SK-N-SH treated with all-trans-retinoic acid at 6 μM for 48 hours (cell line): ENCODE measurements at regions not wholly inside any gene's neighbourhood (a gene's known extent, or its start where the extent isn't known, plus 50 kb on each side); places are given as distances from the start of the nearest gene placed in this dataset.

Experiments used
- ATAC-seq: fragments of 200-7000 bp; cut with Tn5 transposase; 3 replicates; pipeline ENCODE4 v1.9.1; 2020; ENCODE audit warnings: mild to moderate bottlenecking, moderate library complexity
- ARNTL ChIP-seq: fragments of 450-650 bp; formaldehyde crosslinking; IDR thresholded peaks from 2 replicates; pipeline ENCODE4 v1.5.0; 2020; ENCODE audit warnings: low read depth, mild to moderate bottlenecking, moderate library complexity, borderline replicate concordance
- BACH2 ChIP-seq: fragments of 250-450 bp; sonication (Bioruptor Pico); IDR thresholded peaks from 2 replicates; pipeline ENCODE4 v1.9.0; 2021; ENCODE audit warnings: mild to moderate bottlenecking, borderline replicate concordance
- ESRRG ChIP-seq: fragments of 250-450 bp; sonication (Bioruptor Pico); IDR thresholded peaks from 2 replicates; pipeline ENCODE4 v1.6.1; 2021; ENCODE audit warnings: mild to moderate bottlenecking
- GLIS3 ChIP-seq: fragments of 250-450 bp; sonication (Bioruptor Pico); IDR thresholded peaks from 2 replicates; pipeline ENCODE4 v1.5.0; 2020; ENCODE audit warnings: mild to moderate bottlenecking, moderate library complexity
- ISL1 ChIP-seq: fragments of 250-450 bp; sonication (Bioruptor Pico); IDR thresholded peaks from 2 replicates; pipeline ENCODE4 v2.1.2; 2022; ENCODE audit warnings: mild to moderate bottlenecking, moderate library complexity
- OSR1 ChIP-seq: fragments of 250-450 bp; sonication (Bioruptor Pico); IDR thresholded peaks from 2 replicates; pipeline ENCODE4 v1.8.0; 2022; ENCODE audit warnings: moderate library complexity, mild to moderate bottlenecking, inconsistent platforms
- PPARA ChIP-seq: fragments of 250-450 bp; sonication (Bioruptor Pico); IDR thresholded peaks from 2 replicates; pipeline ENCODE4 v1.5.0; 2020; ENCODE audit warnings: mild to moderate bottlenecking, borderline replicate concordance
- RARB ChIP-seq: fragments of 250-450 bp; sonication (Bioruptor Pico); IDR thresholded peaks from 2 replicates; pipeline ENCODE4 v1.8.0; 2021; ENCODE audit warnings: mild to moderate bottlenecking, moderate library complexity
- SNAI2 ChIP-seq: fragments of 250-450 bp; sonication (Bioruptor Pico); IDR thresholded peaks from 2 replicates; pipeline ENCODE4 v1.5.0; 2020; ENCODE audit warnings: mild to moderate bottlenecking, moderate library complexity
- TCF4 ChIP-seq: fragments of 250-450 bp; sonication (Bioruptor Pico); IDR thresholded peaks from 2 replicates; pipeline ENCODE4 v1.8.0; 2021; ENCODE audit warnings: mild to moderate bottlenecking, moderate library complexity, borderline replicate concordance
- TOX ChIP-seq: fragments of 250-450 bp; sonication (Bioruptor Pico); IDR thresholded peaks from 2 replicates; pipeline ENCODE4 v1.8.0; 2021; ENCODE audit warnings: mild to moderate bottlenecking, moderate library complexity, borderline replicate concordance
- ZC3H10 ChIP-seq: fragments of 250-450 bp; sonication (Bioruptor Pico); IDR thresholded peaks from 2 replicates; pipeline ENCODE4 v1.5.1; 2021; ENCODE audit warnings: mild to moderate bottlenecking, moderate library complexity
- ZFP3 ChIP-seq: fragments of 250-450 bp; sonication (Bioruptor Pico); IDR thresholded peaks from 2 replicates; pipeline ENCODE4 v1.5.0; 2020; ENCODE audit warnings: mild to moderate bottlenecking, moderate library complexity
- ZFP30 ChIP-seq: fragments of 450-650 bp; formaldehyde crosslinking; IDR thresholded peaks from 2 replicates; pipeline ENCODE4 v1.5.0; 2022; ENCODE audit warnings: mild to moderate bottlenecking, moderate library complexity
- ZNF565 ChIP-seq: fragments of 450-650 bp; formaldehyde crosslinking; conservative IDR thresholded peaks from 2 replicates; pipeline ENCODE4 v1.5.0; 2020; ENCODE audit warnings: low read depth, mild to moderate bottlenecking, moderate library complexity
- ZNF70 ChIP-seq: fragments of 450-650 bp; formaldehyde crosslinking; IDR thresholded peaks from 2 replicates; pipeline ENCODE4 v1.5.0; 2020; ENCODE audit warnings: mild to moderate bottlenecking, moderate library complexity
- ZNF8 ChIP-seq: fragments of 450-650 bp; formaldehyde crosslinking; IDR thresholded peaks from 2 replicates; pipeline ENCODE4 v1.5.0; 2020; ENCODE audit warnings: mild to moderate bottlenecking, moderate library complexity
- TF ChIP-seq, protein P1 (sequence below): fragments of 250-450 bp; sonication (Bioruptor Pico); IDR thresholded peaks from 2 replicates; pipeline ENCODE4 v1.8.0; 2020; ENCODE audit warnings: mild to moderate bottlenecking, moderate library complexity, borderline replicate concordance
- TF ChIP-seq, protein P2 (sequence below): fragments of 250-450 bp; sonication (Bioruptor Pico); IDR thresholded peaks from 2 replicates; pipeline ENCODE4 v1.5.1; 2021; ENCODE audit warnings: mild to moderate bottlenecking, moderate library complexity
- TF ChIP-seq, protein P3 (sequence below): fragments of 250-450 bp; sonication (Bioruptor Pico); IDR thresholded peaks from 2 replicates; pipeline ENCODE4 v1.8.0; 2021; ENCODE audit warnings: low read depth, mild to moderate bottlenecking, moderate library complexity, borderline replicate concordance
- TF ChIP-seq, protein P4 (sequence below): fragments of 250-450 bp; sonication (Bioruptor Pico); IDR thresholded peaks from 2 replicates; pipeline ENCODE4 v1.5.1; 2020; ENCODE audit warnings: low read depth, mild to moderate bottlenecking, moderate library complexity
- TF ChIP-seq, protein P5 (sequence below): fragments of 250-450 bp; sonication (Bioruptor Pico); IDR thresholded peaks from 2 replicates; pipeline ENCODE4 v1.5.0; 2020; ENCODE audit warnings: mild to moderate bottlenecking, moderate library complexity

DNA sequence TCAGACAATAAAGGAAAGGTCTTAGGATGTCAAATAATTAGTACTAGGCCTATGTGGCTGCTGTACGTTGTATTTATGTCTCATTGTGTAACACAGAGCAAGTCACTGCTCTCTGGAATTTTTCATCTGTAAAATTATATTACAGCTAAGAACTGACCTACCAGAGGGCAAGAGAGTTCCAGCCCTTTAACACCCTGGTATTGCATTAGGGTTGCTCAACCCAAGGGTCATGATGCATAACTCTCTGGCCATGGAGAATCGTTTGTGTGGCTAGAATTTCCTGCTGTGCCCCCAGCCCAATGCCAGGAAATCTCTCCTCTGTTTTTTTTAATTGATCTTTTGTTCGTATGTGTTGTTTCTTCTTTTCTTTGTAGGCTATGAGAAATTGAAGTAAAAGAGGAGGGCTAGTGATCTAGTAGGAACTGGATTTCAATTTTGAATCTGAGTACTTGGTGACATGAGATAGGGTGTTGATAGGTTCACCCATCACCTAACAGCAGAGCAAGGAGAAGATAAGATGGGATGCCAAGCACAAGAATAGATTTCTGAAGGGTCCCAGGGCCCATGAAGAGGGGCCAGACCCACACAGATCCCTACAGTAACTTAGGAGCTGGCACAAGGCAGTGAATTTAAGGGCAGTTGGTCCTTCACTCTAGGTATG lies 571.2 kb upstream of the TNP1 start:
- TF ChIP-seq, protein P1, sequence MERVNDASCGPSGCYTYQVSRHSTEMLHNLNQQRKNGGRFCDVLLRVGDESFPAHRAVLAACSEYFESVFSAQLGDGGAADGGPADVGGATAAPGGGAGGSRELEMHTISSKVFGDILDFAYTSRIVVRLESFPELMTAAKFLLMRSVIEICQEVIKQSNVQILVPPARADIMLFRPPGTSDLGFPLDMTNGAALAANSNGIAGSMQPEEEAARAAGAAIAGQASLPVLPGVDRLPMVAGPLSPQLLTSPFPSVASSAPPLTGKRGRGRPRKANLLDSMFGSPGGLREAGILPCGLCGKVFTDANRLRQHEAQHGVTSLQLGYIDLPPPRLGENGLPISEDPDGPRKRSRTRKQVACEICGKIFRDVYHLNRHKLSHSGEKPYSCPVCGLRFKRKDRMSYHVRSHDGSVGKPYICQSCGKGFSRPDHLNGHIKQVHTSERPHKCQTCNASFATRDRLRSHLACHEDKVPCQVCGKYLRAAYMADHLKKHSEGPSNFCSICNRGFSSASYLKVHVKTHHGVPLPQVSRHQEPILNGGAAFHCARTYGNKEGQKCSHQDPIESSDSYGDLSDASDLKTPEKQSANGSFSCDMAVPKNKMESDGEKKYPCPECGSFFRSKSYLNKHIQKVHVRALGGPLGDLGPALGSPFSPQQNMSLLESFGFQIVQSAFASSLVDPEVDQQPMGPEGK (CRISPR knock-in tag): no peak
- TF ChIP-seq ZNF8: no peak
- TF ChIP-seq, protein P2, sequence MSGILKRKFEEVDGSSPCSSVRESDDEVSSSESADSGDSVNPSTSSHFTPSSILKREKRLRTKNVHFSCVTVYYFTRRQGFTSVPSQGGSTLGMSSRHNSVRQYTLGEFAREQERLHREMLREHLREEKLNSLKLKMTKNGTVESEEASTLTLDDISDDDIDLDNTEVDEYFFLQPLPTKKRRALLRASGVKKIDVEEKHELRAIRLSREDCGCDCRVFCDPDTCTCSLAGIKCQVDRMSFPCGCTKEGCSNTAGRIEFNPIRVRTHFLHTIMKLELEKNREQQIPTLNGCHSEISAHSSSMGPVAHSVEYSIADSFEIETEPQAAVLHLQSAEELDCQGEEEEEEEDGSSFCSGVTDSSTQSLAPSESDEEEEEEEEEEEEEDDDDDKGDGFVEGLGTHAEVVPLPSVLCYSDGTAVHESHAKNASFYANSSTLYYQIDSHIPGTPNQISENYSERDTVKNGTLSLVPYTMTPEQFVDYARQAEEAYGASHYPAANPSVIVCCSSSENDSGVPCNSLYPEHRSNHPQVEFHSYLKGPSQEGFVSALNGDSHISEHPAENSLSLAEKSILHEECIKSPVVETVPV (CRISPR knock-in tag): no peak
- no peak for TF ChIP-seq ESRRG
- TF ChIP-seq ZFP3: no peak
- no peak for TF ChIP-seq SNAI2
- TF ChIP-seq, protein P3, sequence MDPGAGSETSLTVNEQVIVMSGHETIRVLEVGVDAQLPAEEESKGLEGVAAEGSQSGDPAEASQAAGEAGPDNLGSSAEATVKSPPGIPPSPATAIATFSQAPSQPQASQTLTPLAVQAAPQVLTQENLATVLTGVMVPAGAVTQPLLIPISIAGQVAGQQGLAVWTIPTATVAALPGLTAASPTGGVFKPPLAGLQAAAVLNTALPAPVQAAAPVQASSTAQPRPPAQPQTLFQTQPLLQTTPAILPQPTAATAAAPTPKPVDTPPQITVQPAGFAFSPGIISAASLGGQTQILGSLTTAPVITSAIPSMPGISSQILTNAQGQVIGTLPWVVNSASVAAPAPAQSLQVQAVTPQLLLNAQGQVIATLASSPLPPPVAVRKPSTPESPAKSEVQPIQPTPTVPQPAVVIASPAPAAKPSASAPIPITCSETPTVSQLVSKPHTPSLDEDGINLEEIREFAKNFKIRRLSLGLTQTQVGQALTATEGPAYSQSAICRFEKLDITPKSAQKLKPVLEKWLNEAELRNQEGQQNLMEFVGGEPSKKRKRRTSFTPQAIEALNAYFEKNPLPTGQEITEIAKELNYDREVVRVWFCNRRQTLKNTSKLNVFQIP (CRISPR knock-in tag): no peak
- TF ChIP-seq TOX: no peak
- TF ChIP-seq ARNTL (CRISPR knock-in tag): no peak
- TF ChIP-seq OSR1 (CRISPR knock-in tag): no peak
- TF ChIP-seq ZNF70 (CRISPR knock-in tag): no peak
- no peak for TF ChIP-seq TCF4 (CRISPR knock-in tag)
- no peak for TF ChIP-seq ZFP30
- no peak for TF ChIP-seq BACH2 (CRISPR knock-in tag)
- TF ChIP-seq ZNF565: no peak
- no peak for TF ChIP-seq RARB (CRISPR knock-in tag)
- TF ChIP-seq, protein P4, sequence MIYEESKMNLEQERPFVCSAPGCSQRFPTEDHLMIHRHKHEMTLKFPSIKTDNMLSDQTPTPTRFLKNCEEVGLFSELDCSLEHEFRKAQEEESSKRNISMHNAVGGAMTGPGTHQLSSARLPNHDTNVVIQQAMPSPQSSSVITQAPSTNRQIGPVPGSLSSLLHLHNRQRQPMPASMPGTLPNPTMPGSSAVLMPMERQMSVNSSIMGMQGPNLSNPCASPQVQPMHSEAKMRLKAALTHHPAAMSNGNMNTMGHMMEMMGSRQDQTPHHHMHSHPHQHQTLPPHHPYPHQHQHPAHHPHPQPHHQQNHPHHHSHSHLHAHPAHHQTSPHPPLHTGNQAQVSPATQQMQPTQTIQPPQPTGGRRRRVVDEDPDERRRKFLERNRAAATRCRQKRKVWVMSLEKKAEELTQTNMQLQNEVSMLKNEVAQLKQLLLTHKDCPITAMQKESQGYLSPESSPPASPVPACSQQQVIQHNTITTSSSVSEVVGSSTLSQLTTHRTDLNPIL: no peak
- no peak for TF ChIP-seq ZC3H10
- no peak for TF ChIP-seq GLIS3

DNA sequence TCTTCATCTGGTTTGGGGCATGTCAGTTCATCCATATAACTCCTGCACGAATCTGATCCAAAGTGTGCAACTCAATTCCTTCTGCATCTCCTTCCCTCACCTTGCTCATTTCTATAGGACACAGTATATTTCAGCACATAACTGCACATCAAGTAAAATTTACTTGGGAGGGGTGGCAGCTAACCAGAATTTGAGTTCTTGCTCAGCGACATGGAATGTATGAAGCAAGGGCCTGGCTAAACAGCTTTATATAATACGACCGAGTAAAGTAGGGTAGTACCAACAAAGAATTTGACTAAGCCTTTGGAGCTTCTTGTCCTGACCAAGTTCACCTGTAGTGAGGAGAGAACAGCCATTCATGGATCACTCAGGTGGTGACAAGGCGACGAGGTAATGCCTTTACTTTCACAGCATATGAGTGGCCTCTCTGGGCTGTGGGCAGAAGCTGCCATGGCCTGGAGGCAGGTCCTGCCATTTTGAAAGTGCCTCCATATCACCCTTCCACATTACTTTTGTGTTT lies 570.2 kb upstream of the TNP1 start:
- TF ChIP-seq ZNF8 (no peak), SNAI2 (no peak), ZFP30 (no peak), ISL1 (CRISPR knock-in tag) (no peak)
- TF ChIP-seq, all 23 proteins: peak for 0
- ATAC-seq: no peak

More for the DNA sequence above, 571.2 kb upstream of the TNP1 start:
- no peak for ATAC-seq

DNA sequence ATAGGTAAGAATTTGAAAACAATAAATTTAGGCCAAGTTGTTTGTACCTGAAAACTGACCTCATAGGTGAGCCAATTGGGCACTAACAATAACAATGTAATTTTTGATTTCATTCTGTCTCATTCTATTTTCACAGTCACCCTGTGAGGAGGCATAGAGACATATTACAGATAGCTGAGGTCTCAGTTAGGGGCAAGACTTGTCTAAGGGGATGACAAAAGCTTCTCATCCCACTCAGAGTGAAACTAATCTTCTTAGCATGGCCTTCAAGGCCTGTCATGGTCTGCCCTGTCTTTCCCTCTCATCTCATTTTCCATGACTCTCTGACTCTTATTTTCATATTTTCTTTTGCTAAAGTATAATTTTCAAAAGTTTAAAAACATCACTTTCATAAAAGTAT lies 562.0 kb upstream of the TNP1 start:
- no peak for ATAC-seq
- TF ChIP-seq ZNF565: no peak
- TF ChIP-seq GLIS3: no peak
- no peak for TF ChIP-seq ZFP3
- no peak for TF ChIP-seq ESRRG
- TF ChIP-seq, protein P5, sequence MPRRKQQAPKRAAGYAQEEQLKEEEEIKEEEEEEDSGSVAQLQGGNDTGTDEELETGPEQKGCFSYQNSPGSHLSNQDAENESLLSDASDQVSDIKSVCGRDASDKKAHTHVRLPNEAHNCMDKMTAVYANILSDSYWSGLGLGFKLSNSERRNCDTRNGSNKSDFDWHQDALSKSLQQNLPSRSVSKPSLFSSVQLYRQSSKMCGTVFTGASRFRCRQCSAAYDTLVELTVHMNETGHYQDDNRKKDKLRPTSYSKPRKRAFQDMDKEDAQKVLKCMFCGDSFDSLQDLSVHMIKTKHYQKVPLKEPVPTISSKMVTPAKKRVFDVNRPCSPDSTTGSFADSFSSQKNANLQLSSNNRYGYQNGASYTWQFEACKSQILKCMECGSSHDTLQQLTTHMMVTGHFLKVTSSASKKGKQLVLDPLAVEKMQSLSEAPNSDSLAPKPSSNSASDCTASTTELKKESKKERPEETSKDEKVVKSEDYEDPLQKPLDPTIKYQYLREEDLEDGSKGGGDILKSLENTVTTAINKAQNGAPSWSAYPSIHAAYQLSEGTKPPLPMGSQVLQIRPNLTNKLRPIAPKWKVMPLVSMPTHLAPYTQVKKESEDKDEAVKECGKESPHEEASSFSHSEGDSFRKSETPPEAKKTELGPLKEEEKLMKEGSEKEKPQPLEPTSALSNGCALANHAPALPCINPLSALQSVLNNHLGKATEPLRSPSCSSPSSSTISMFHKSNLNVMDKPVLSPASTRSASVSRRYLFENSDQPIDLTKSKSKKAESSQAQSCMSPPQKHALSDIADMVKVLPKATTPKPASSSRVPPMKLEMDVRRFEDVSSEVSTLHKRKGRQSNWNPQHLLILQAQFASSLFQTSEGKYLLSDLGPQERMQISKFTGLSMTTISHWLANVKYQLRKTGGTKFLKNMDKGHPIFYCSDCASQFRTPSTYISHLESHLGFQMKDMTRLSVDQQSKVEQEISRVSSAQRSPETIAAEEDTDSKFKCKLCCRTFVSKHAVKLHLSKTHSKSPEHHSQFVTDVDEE (CRISPR knock-in tag): no peak
- TF ChIP-seq, protein P4: no peak
- TF ChIP-seq ZFP30: no peak
- TF ChIP-seq ZNF70 (CRISPR knock-in tag): no peak
- TF ChIP-seq, protein P1 (CRISPR knock-in tag): no peak
- TF ChIP-seq TOX: no peak
- no peak for TF ChIP-seq PPARA (CRISPR knock-in tag)
- TF ChIP-seq ISL1 (CRISPR knock-in tag): no peak
- TF ChIP-seq SNAI2: no peak
- no peak for TF ChIP-seq OSR1 (CRISPR knock-in tag)
- TF ChIP-seq BACH2 (CRISPR knock-in tag): no peak
- TF ChIP-seq, protein P2 (CRISPR knock-in tag): no peak
- TF ChIP-seq ZNF8: no peak
- no peak for TF ChIP-seq TCF4 (CRISPR knock-in tag)
